ENCODE measurements at regions not wholly inside any gene's neighbourhood (a gene's known extent, or its start where the extent isn't known, plus 50 kb on each side); places are given as distances from the start of the nearest gene placed in this dataset.
"Not testable (repeated sequence)": the region's sequence is repeated elsewhere in the genome, so short reads cannot be mapped to it uniquely, and the experiment has no call there.

GRCh38 chr9:126173401-126173800 is 153.2 kb upstream of the MVB12B start:
- no peak for TF ChIP-seq CTCF (IDR thresholded peaks at IDR 0.05; ENCODE audit: extremely low read depth, low read depth, low read length)
- H3K4me1 ChIP-seq (ENCODE audit: insufficient read depth, low read length) = no peaks in the 10 kb centered on the region
- no peaks in the 10 kb centered on the region for H3K9me3 ChIP-seq (ENCODE audit: low read depth, low read length)
- H3K4me3 ChIP-seq (ENCODE audit: insufficient read depth, low read length) = no peak overlapping the region
- H3K27me3 ChIP-seq (ENCODE audit: insufficient read depth, low read length) = peaks cover 28% of the 10 kb centered on the region
- no peaks in the 10 kb centered on the region for H3K36me3 ChIP-seq (ENCODE audit: insufficient read depth, low read length)
- no peaks in the 10 kb centered on the region for H3K79me2 ChIP-seq (ENCODE audit: insufficient read depth, low read length)
- no peak overlapping the region for H3K27ac ChIP-seq (ENCODE audit: low read depth, low read length)
- peak; percentile 46 for DNase-seq (ENCODE audit: insufficient read length, low spot score, missing footprints)
- H3K4me2 ChIP-seq (ENCODE audit: insufficient read depth, low read length) = no peak overlapping the region
- no peak overlapping the region for H2AFZ ChIP-seq (ENCODE audit: low read length)
- no peaks in the 10 kb centered on the region for H4K20me1 ChIP-seq (ENCODE audit: insufficient read depth, low read length)

- no peaks in the 10 kb centered on the region for H3K9me3 ChIP-seq (ENCODE audit: low read depth, low read length)
- H3K27ac ChIP-seq (ENCODE audit: low read depth, low read length) = no peak overlapping the region
- TF ChIP-seq CTCF (IDR thresholded peaks at IDR 0.05; ENCODE audit: extremely low read depth, low read depth, low read length) = no peak
- no peak overlapping the region for H2AFZ ChIP-seq (ENCODE audit: low read length)
- no peak for DNase-seq (ENCODE audit: insufficient read length, low spot score, missing footprints)
- H3K79me2 ChIP-seq (ENCODE audit: insufficient read depth, low read length) = no peaks in the 10 kb centered on the region
- no peaks in the 10 kb centered on the region for H3K4me1 ChIP-seq (ENCODE audit: insufficient read depth, low read length)
- no peaks in the 10 kb centered on the region for H4K20me1 ChIP-seq (ENCODE audit: insufficient read depth, low read length)
- H3K36me3 ChIP-seq (ENCODE audit: insufficient read depth, low read length) = no peaks in the 10 kb centered on the region
- peaks cover 30% of the 10 kb centered on the region for H3K27me3 ChIP-seq (ENCODE audit: insufficient read depth, low read length)
- no peak overlapping the region for H3K4me3 ChIP-seq (ENCODE audit: insufficient read depth, low read length)
- no peak overlapping the region for H3K4me2 ChIP-seq (ENCODE audit: insufficient read depth, low read length)
Measured at GRCh38 chr9:126173929-126174328, 152.7 kb upstream of the MVB12B start.

- peaks cover 18% of the 10 kb centered on the region for H3K27me3 ChIP-seq (ENCODE audit: insufficient read depth, low read length)
- no peaks in the 10 kb centered on the region for H3K9me3 ChIP-seq (ENCODE audit: low read depth, low read length)
- no peak for TF ChIP-seq CTCF (IDR thresholded peaks at IDR 0.05; ENCODE audit: extremely low read depth, low read depth, low read length)
Measured at GRCh38 chr9:126183266-126183665, 143.4 kb upstream of the MVB12B start.

GRCh38 chr9:126190994-126191393 is 135.6 kb upstream of the MVB12B start:
- H2AFZ ChIP-seq (ENCODE audit: low read length); H3K4me1 ChIP-seq (ENCODE audit: insufficient read depth, low read length); H3K4me2 ChIP-seq (ENCODE audit: insufficient read depth, low read length); H3K9me3 ChIP-seq (ENCODE audit: low read depth, low read length); H4K20me1 ChIP-seq (ENCODE audit: insufficient read depth, low read length); H3K79me2 ChIP-seq (ENCODE audit: insufficient read depth, low read length); H3K27ac ChIP-seq (ENCODE audit: low read depth, low read length); H3K4me3 ChIP-seq (ENCODE audit: insufficient read depth, low read length); H3K36me3 ChIP-seq (ENCODE audit: insufficient read depth, low read length); DNase-seq (ENCODE audit: insufficient read length, low spot score, missing footprints): not testable (repeated sequence)
- H3K27me3 ChIP-seq (ENCODE audit: insufficient read depth, low read length) = peaks cover 17% of the 10 kb centered on the region

More at GRCh38 chr9:126183266-126183665, 143.4 kb upstream of the MVB12B start:
- Histone ChIP-seq H3K4me1 (ENCODE audit: insufficient read depth, low read length) (no peaks in the 10 kb centered on the region), H4K20me1 (ENCODE audit: insufficient read depth, low read length) (no peaks in the 10 kb centered on the region), H2AFZ (ENCODE audit: low read length) (no peak overlapping the region), H3K27ac (ENCODE audit: low read depth, low read length) (no peak overlapping the region), H3K36me3 (ENCODE audit: insufficient read depth, low read length) (no peaks in the 10 kb centered on the region), H3K4me2 (ENCODE audit: insufficient read depth, low read length) (no peak overlapping the region), H3K79me2 (ENCODE audit: insufficient read depth, low read length) (no peaks in the 10 kb centered on the region), H3K4me3 (ENCODE audit: insufficient read depth, low read length) (no peak overlapping the region)
- DNase-seq (ENCODE audit: insufficient read length, low spot score, missing footprints) = no peak

All from osteoblast (primary cell).